ENCODE measurements at regions not wholly inside any gene's neighbourhood (a gene's known extent, or its start where the extent isn't known, plus 50 kb on each side); places are given as distances from the start of the nearest gene placed in this dataset.

- DNase-seq: no peak
These were observed 982.7 kb upstream of the NR2F2 start for GRCh38 chr15:95347837-95348236.

DNA sequence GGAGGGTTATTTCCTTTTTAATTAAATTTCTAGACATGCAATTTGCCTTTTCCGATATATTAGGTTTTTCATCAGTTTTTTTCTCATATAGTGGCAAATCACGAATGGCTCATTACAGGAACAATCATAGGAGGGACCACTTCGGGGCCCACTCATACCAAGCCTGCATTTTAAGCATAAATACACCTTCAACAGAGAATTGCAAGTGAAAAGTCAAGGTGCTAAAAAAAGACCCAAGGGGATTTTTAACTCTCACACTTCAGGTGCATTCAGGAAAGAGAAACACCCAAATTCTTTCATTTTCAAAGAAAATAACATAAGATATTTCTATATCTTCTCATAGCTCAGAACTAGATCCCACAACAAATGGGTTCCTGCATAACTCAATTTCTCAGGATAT is 979.6 kb upstream of the NR2F2 start:
- DNase-seq: no peak

DNA sequence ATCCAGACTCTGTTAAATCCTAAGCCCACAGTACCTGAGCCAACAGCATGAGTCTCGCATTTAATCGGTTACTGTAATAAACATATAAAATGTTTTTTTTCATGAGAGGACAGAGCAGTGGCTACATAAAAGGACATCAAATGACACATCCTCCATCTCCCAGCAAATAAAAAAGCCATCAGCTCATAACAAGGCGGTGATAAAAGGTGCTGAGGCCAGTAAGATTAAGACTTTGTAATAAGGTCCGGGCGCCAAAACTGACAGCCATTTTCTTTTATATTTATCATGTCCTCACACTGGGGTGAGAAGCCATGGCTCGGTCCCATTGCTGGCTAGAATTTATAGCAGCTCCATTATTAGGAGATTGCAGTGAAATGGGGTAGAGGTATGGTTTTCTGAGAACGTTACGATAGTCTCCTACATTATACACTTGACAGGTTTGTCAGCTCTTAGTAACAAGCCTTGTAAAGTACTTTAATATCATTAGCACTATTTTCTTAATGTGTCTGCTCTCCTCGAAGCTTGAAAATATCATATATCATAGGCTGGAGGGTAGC is 977.8 kb upstream of the NR2F2 start:
- no peak for DNase-seq

- no peak for DNase-seq
These were observed 977.0 kb upstream of the NR2F2 start for GRCh38 chr15:95353512-95353911.

DNA sequence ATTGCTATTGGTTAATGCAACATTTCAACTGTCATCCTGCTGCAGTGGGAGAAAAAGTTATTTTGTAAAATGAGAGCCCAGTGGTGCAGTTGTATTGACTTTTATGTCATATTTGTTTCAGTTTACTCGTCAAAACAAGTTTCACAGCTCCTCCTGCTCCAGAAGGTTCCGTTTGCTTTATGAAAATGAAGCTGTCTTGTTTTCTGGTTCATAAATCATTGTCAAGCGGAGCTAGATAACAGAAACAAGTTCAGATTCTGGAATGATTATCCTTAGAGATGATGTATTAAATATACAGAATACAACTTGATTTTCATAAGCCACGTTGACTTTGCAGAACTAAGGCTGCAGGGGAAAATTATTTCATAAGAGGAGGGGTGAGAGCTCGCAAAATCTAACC is 970.5 kb upstream of the NR2F2 start:
- DNase-seq: no peak

DNA sequence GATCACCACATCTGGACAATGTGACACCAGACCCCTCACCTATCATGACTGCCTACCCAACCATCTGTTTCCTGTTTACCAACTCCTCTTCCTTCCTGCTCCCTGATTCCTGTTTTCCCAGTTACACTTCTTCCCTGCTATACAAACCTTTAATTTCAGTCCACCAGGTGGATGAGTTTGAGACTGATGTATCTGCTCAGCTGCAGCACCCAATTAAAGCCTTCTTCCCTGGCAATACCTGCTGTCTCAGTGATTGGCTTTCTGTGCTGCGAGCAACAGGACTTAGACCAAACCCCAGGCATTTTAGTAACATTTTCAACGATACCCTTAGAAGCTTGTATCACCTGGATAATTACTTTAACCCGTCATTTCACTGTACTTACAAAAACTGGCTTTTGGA is 968.2 kb upstream of the NR2F2 start:
- DNase-seq: no peak

DNA sequence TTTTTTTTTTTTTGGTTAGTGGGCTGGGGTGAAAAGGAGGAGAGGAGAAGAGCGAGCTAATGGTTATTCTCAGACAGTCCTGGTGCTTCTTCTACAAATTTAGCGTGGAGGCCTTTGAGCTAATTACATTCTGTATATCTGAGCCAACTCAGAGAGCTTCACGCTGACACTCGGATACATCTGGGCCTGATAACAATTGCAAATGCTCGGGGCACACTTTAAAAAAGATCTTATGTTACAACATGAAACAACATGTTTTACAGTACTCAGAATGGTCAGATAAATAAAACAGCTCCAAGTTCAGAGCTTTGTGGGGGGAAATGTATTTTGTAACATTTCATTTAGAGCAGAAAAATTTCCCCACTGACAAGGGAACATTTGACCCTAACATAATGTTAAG is 966.9 kb upstream of the NR2F2 start:
- DNase-seq: no peak

GRCh38 chr15:95365511-95366107 is 964.9 kb upstream of the NR2F2 start:
- no peak for DNase-seq

DNA sequence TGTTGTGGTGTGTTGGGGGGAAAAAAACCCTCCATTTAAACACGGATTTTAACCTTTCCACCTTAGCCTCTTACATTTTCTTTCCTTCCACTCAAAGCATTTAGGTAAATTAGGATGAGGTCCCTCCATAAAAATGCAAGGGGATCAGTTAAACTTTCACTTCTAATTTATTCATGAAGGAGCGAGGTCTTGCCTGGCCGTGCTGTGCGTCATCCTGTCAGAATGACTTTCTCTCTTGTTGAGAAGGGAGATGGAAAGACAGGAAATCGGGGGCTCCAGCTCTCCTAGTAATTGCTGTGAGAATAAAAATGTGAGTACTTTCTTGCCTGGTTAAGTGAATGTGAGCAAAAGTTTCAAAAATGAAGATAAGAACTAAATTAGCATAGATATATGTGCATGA is 962.3 kb upstream of the NR2F2 start:
- DNase-seq: no peak

GRCh38 chr15:95368755-95369601 is 961.5 kb upstream of the NR2F2 start:
- no peak for DNase-seq

GRCh38 chr15:95370291-95370690 is 960.2 kb upstream of the NR2F2 start:
- DNase-seq: no peak

DNA sequence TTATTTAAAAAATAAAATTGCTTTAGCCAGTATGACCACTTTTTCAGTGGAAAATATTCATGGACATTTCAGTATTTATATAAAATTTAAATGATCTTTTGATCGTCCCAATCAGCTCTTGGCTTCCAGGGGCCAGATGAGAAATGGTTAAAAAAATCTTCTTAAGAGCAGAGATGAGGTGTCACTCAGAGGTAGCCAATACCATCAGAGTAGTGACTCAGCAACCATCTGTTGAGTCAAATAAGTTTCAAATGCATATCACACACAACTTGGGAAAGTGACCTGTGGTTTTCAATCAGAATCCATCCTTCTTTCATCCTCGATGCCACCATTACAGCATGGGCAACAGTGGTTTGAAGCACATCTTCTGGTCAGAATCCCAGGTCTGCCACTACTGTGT is 958.8 kb upstream of the NR2F2 start:
- no peak for DNase-seq

DNA sequence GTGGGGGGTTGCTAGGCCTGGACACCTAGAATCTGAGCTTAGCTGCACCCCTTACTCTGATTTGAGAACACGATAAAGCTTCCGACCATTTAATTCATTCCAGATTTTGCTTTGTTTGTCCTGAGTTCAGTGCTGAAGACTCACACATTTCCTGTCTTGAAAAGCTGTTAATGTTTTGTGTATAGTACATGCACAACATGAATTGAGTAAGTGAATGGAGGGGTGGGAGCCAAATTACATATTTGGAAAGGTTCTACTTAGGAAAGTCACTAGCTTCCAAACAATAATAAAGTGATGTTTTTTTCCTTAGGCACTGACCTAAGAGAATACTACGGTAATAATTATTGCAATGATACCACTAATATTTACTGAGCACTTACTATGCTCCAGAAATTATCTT is 955.2 kb upstream of the NR2F2 start:
- no peak for DNase-seq

- DNase-seq: no peak
These were observed 953.1 kb upstream of the NR2F2 start for GRCh38 chr15:95377258-95377852.

DNA sequence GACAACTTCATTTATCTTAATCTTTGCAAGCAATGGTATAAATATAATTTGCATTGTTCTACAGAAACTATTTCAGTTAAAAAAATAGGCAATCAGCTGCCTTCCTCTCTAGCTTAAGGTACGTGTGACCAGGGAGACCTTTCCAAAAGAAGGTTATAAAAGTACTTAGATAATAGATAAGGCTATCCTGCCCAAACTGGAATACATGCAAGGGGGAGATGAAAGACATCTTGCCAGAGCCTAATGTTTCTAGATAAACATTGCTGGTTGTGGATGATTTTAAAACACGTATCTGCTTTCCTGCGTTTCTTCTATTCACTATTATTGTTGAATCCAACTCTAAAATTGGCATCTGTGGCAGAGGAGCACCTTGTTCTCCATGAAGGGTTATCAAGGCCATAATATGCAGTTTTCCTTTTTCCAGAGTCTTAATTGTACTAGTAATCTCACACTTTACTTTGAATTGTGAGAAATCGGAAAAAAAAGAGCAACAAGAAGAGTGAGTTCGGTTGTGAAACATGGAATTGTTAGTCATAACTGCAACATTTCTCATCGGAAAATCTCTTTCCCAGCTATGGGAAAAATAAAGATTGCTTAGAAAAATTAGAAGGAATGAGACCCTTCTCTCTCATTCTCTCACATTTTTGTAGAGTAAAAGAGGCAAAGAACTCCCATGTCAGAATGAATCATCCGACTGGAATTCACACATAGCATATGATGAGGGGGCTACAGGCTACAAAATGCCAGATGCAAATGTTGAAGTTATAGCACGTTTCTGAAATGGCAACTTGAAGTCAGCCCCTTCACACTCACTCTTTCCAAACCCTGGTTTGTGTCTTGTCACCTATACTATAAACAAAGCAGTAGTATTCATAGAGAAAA is 936.1 kb upstream of the NR2F2 start:
- no peak for DNase-seq

- DNase-seq: no peak
These were observed 930.1 kb upstream of the NR2F2 start for GRCh38 chr15:95400428-95400827.

GRCh38 chr15:95401587-95401986 is 928.9 kb upstream of the NR2F2 start:
- DNase-seq: no peak

DNA sequence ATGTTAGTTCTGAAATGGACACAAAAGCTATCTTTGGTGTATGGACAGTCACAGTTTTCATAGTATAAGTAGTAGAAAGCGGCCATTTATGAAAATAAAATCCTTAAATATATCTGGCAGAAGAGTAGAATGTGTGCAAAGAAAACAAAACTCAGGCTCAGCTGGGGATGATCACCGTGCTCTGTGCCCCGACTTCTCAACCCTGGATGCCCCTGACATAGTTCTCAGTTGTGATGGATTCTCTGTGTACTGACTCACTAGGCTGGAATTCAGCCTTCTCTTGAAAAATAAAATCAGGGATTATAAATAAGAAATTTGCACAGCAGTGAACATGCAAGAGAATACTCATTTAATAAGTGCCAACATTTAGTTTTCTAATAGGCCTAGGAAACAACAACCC is 925.1 kb upstream of the NR2F2 start:
- no peak for DNase-seq

GRCh38 chr15:95407534-95407933 is 923.0 kb upstream of the NR2F2 start:
- no peak for DNase-seq

DNA sequence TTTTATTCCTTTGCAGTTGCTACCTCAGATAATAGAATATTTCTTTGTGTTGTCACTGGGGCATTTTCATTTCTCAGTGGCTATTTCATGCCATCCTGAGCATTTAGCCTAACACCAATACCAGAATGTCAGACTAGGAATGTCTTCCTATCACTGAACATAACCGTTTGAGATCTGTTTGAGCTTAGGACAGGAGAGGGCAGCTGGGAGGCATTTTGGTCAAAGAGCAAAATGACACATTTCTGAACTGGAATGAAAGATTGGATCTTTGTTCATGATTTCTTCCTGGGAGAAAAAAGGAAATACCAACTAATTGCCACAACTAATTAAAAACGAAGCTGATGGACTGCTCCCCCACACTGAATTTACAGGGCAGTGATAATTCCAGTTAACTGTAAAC is 921.3 kb upstream of the NR2F2 start:
- no peak for DNase-seq

GRCh38 chr15:95409626-95410310 is 920.7 kb upstream of the NR2F2 start:
- DNase-seq: no peak

DNA sequence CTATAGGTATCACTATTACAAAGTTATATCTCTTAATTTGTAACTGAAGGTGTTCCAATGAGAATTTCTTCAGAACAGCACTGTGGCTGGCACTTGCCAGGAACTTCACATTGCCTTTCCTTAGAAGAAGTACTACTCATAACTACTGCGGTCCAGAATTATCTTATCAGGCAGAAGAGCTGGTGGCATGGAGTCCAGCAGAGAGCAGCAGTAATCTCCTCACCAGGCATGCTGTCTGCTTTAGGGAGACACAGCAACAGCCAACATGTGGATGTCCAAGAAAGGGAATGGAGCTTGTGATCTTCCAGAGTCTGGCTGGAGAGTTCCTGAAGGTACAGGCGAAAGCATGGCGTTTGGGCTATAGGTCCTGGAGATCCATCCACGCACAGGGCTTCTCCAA is 919.7 kb upstream of the NR2F2 start:
- DNase-seq: no peak
